ENCODE measurements at regions not wholly inside any gene's neighbourhood (a gene's known extent, or its start where the extent isn't known, plus 50 kb on each side); places are given as distances from the start of the nearest gene placed in this dataset.

DNA sequence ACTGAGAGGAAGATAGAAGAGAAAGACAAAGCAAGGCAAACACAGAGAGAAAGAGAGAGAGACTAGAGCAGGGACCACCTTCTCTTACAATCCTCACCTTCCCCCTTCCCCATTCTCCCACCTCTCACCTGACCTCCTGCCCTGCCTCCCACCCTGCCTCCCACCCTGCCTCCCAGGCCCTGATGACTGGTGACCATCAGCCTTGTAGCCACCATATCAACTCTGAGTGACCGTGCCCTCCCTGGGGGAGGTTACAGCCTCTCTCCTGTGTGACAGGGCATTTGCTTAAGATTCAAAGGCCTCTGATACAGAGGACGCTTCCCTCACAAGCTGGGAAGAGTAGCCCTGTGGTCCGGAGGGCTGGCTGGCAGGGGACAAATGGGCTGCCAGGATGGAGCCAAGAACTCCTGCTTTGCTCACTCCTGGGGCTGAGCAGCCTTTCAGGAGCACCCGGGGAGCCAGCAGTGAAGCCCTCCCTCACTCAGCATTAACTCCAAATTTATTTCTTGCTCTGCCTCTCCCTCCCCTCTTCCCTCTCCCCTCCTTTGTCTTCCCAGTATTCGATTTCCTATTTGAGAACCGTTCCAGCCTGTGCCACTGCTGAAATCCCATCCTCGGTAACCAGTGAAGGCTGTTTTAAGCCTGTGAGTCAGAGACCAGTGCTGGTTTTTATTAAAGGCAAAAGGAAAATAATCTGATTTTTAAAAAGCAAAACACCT is 125.2 kb upstream of the SYT13 start:
- no peaks in the 10 kb centered on the region for H3K36me3 ChIP-seq (replicated peaks in 1 of 2; ENCODE audit: control insufficient read depth in 1 of 2, insufficient read depth in 2 of 2, low read length in 2 of 2)
- H3K4me1 ChIP-seq (ENCODE audit: control insufficient read depth in 1 of 2, insufficient read depth in 2 of 2, low read length in 2 of 2) = no peaks in the 10 kb centered on the region
- no peak overlapping the region for H2AFZ ChIP-seq (ENCODE audit: insufficient read depth, low read depth, low read length, poor library complexity, severe bottlenecking)
- H3K4me3 ChIP-seq (replicated peaks in 1 of 3; ENCODE audit: low read depth in 2 of 3, low read length in 3 of 3) = no peak overlapping the region
- Mint-ChIP-seq H3K4me1 (no peaks in the 10 kb centered on the region), H3K27me3 (ENCODE audit: low read depth in 3 of 3) (peaks cover 32 to 49% (median 39%) of the 10 kb centered on the region in 3 donors), H3K9me3 (no peaks in the 10 kb centered on the region), H3K27ac (no peak overlapping the region), H3K4me3 (no peak overlapping the region), H3K36me3 (no peaks in the 10 kb centered on the region)
- no peak for DNase-seq
- TF ChIP-seq, protein P1, sequence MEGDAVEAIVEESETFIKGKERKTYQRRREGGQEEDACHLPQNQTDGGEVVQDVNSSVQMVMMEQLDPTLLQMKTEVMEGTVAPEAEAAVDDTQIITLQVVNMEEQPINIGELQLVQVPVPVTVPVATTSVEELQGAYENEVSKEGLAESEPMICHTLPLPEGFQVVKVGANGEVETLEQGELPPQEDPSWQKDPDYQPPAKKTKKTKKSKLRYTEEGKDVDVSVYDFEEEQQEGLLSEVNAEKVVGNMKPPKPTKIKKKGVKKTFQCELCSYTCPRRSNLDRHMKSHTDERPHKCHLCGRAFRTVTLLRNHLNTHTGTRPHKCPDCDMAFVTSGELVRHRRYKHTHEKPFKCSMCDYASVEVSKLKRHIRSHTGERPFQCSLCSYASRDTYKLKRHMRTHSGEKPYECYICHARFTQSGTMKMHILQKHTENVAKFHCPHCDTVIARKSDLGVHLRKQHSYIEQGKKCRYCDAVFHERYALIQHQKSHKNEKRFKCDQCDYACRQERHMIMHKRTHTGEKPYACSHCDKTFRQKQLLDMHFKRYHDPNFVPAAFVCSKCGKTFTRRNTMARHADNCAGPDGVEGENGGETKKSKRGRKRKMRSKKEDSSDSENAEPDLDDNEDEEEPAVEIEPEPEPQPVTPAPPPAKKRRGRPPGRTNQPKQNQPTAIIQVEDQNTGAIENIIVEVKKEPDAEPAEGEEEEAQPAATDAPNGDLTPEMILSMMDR (IDR thresholded peaks at IDR 0.05) = no peak
- no peaks in the 10 kb centered on the region for H3K79me2 ChIP-seq (ENCODE audit: insufficient read depth, low read length)
- no peaks in the 10 kb centered on the region for H4K20me1 ChIP-seq (ENCODE audit: insufficient read depth, low read length)
- intact Hi-C loops (cut with micrococcal nuclease) = loop anchor here in 1 of 2 donors (10.0 kb wide), 1 partner anchor 1067 kb away; no protein-coding TSS in a partner anchor
- no peak overlapping the region for H3K9ac ChIP-seq (ENCODE audit: insufficient read depth, low read length, poor library complexity, severe bottlenecking)
- peaks cover 13 to 30% of the 10 kb centered on the region in 2 donors for H3K27me3 ChIP-seq (ENCODE audit: control insufficient read depth in 2 of 2, insufficient read depth in 2 of 2, low read length in 2 of 2)
- no peak overlapping the region for H3K27ac ChIP-seq (ENCODE audit: low read depth in 1 of 2, low read length in 2 of 2)
- 30% methylated on average over 4 of the region's 7 CpGs for WGBS (ENCODE audit: insufficient coverage)
- H3K4me2 ChIP-seq (replicated peaks; ENCODE audit: extremely low read depth, low read length, poor library complexity, severe bottlenecking) = no peak overlapping the region
- no peaks in the 10 kb centered on the region for H3K9me3 ChIP-seq (replicated peaks in 1 of 2; ENCODE audit: control insufficient read depth in 1 of 2, insufficient read depth in 1 of 2, low read length in 2 of 2)

GRCh38 chr11:45410391-45411227 is 124.5 kb upstream of the SYT13 start:
- H3K79me2 ChIP-seq (ENCODE audit: insufficient read depth, low read length) = no peaks in the 10 kb centered on the region
- Mint-ChIP-seq H3K4me1 (no peaks in the 10 kb centered on the region), H3K27me3 (ENCODE audit: low read depth in 3 of 3) (peaks cover 34 to 49% (median 41%) of the 10 kb centered on the region in 3 donors), H3K27ac (peak overlapping the region in 1 of 7 donors; percentile 38), H3K9me3 (no peaks in the 10 kb centered on the region), H3K4me3 (no peak overlapping the region), H3K36me3 (no peaks in the 10 kb centered on the region)
- H4K20me1 ChIP-seq (ENCODE audit: insufficient read depth, low read length) = no peaks in the 10 kb centered on the region
- intact Hi-C loops (cut with micrococcal nuclease) = loop anchor here in 1 of 2 donors (10.0 kb wide), 1 partner anchor 1066 kb away; no protein-coding TSS in a partner anchor
- no peak overlapping the region for H3K4me3 ChIP-seq (replicated peaks in 1 of 3; ENCODE audit: low read depth in 2 of 3, low read length in 3 of 3)
- peaks cover 13 to 30% of the 10 kb centered on the region in 2 donors for H3K27me3 ChIP-seq (ENCODE audit: control insufficient read depth in 2 of 2, insufficient read depth in 2 of 2, low read length in 2 of 2)
- 42% methylated on average over 7 of the region's 12 CpGs for WGBS (ENCODE audit: insufficient coverage)
- H3K9ac ChIP-seq (ENCODE audit: insufficient read depth, low read length, poor library complexity, severe bottlenecking) = no peak overlapping the region
- H3K36me3 ChIP-seq (replicated peaks in 1 of 2; ENCODE audit: control insufficient read depth in 1 of 2, insufficient read depth in 2 of 2, low read length in 2 of 2) = no peaks in the 10 kb centered on the region
- H3K4me2 ChIP-seq (replicated peaks; ENCODE audit: extremely low read depth, low read length, poor library complexity, severe bottlenecking) = no peak overlapping the region
- no peak overlapping the region for H2AFZ ChIP-seq (ENCODE audit: insufficient read depth, low read depth, low read length, poor library complexity, severe bottlenecking)
- no peak overlapping the region for H3K27ac ChIP-seq (ENCODE audit: low read depth in 1 of 2, low read length in 2 of 2)
- TF ChIP-seq, protein P1 (IDR thresholded peaks at IDR 0.05) = no peak
- H3K4me1 ChIP-seq (ENCODE audit: control insufficient read depth in 1 of 2, insufficient read depth in 2 of 2, low read length in 2 of 2) = no peaks in the 10 kb centered on the region
- no peak for DNase-seq
- H3K9me3 ChIP-seq (replicated peaks in 1 of 2; ENCODE audit: control insufficient read depth in 1 of 2, insufficient read depth in 1 of 2, low read length in 2 of 2) = no peaks in the 10 kb centered on the region
